Endodermal cell (in vitro differentiated cells): ENCODE measurements at regions not wholly inside any gene's neighbourhood (a gene's known extent, or its start where the extent isn't known, plus 50 kb on each side); places are given as distances from the start of the nearest gene placed in this dataset.

Experiments
- DNase-seq: peaks from one replicate; pipeline ENCODE4 v3.0.0-alpha.2; 2017
- H3K27ac ChIP-seq: 2 replicates; pipeline ENCODE4 v1.5.1; 2013; ENCODE audit warnings: mild to moderate bottlenecking, low read depth, low read length, moderate library complexity
- H3K27me3 ChIP-seq: 2 replicates; pipeline ENCODE4 v1.6.1; 2013; ENCODE audit warnings: mild to moderate bottlenecking, low read length, moderate library complexity; ENCODE audit not compliant: insufficient read depth, control insufficient read depth, poor library complexity, severe bottlenecking
- H3K36me3 ChIP-seq: 2 replicates; pipeline ENCODE4 v1.7.0; 2013; ENCODE audit warnings: mild to moderate bottlenecking, low read length, moderate library complexity; ENCODE audit not compliant: control insufficient read depth, insufficient read depth
- H3K4me1 ChIP-seq: one replicate; pipeline ENCODE4 v1.7.0; 2013; ENCODE audit warnings: low read length; ENCODE audit not compliant: control insufficient read depth, insufficient read depth
- H3K4me3 ChIP-seq: 2 replicates; pipeline ENCODE4 v1.5.1; 2013; ENCODE audit warnings: mild to moderate bottlenecking, low read length, moderate library complexity
- H3K9ac ChIP-seq: 2 replicates; pipeline ENCODE4 v1.6.1; 2013; ENCODE audit warnings: mild to moderate bottlenecking, low read length, moderate library complexity; ENCODE audit not compliant: poor library complexity, severe bottlenecking; ENCODE audit errors: extremely low read depth
- H3K9me3 ChIP-seq: 2 replicates; pipeline ENCODE4 v1.6.1; 2013; ENCODE audit warnings: mild to moderate bottlenecking, low read length, moderate library complexity; ENCODE audit not compliant: control insufficient read depth
- H3K27ac Mint-ChIP-seq: 2 replicates; pipeline ENCODE4 v1.8.0; 2020; ENCODE audit warnings: mixed read lengths
- H3K27me3 Mint-ChIP-seq: 2 replicates; pipeline ENCODE4 v1.8.0; 2021; ENCODE audit warnings: mild to moderate bottlenecking, mixed read lengths; ENCODE audit not compliant: insufficient read depth
- H3K36me3 Mint-ChIP-seq: 2 replicates; pipeline ENCODE4 v1.8.0; 2020; ENCODE audit warnings: low read depth, mixed read lengths
- H3K4me1 Mint-ChIP-seq: 2 replicates; pipeline ENCODE4 v1.8.0; 2020; ENCODE audit warnings: mixed read lengths
- H3K4me3 Mint-ChIP-seq: 2 replicates; pipeline ENCODE4 v1.8.0; 2020; ENCODE audit warnings: mild to moderate bottlenecking, moderate library complexity, mixed read lengths
- H3K9me3 Mint-ChIP-seq: 2 replicates; pipeline ENCODE4 v1.8.0; 2020; ENCODE audit warnings: mild to moderate bottlenecking, mixed read lengths
- CTCF ChIP-seq: fragments of 200-600 bp; sonication (generic); conservative IDR thresholded peaks from 2 replicates; pipeline ENCODE4 v1.5.0; 2021; ENCODE audit warnings: antibody characterized with exemption, mild to moderate bottlenecking
- WGBS, 2 experiments: methylation state at CpG; one replicate each; pipeline versions ENCODE4 v1.1.5 to v1.1.7; 2013; ENCODE audit warnings: missing lambda C conversion rate in 2 of 2, mixed read lengths in 1 of 2; ENCODE audit not compliant: insufficient coverage in 1 of 2, insufficient read length in 1 of 2; 5-methylcytosine and 5-hydroxymethylcytosine counted together

GRCh38 chr21:33121715-33122475 is 52.0 kb downstream of the OLIG1 start:
- Mint-ChIP-seq H3K36me3 (no peaks in the 10 kb centered on the region), H3K9me3 (no peaks in the 10 kb centered on the region), H3K27ac (no peak overlapping the region), H3K4me3 (no peak overlapping the region), H3K4me1 (peaks cover 2% of the 10 kb centered on the region), H3K27me3 (peaks cover 5% of the 10 kb centered on the region)
- Histone ChIP-seq H3K4me3 (no peak overlapping the region), H3K4me1 (no peaks in the 10 kb centered on the region), H3K27ac (no peak overlapping the region), H3K9ac (no peak overlapping the region), H3K36me3 (no peaks in the 10 kb centered on the region), H3K9me3 (no peaks in the 10 kb centered on the region), H3K27me3 (no peaks in the 10 kb centered on the region)
- TF ChIP-seq CTCF = no peak
- DNase-seq = peak; percentile 76
- 89 to 90% methylated on average over 9 to 12 of the region's 13 CpGs for WGBS, 2 experiments

- Histone ChIP-seq H3K36me3 (no peaks in the 10 kb centered on the region), H3K9me3 (no peaks in the 10 kb centered on the region), H3K4me1 (no peaks in the 10 kb centered on the region), H3K4me3 (no peak overlapping the region), H3K27me3 (peaks cover 2% of the 10 kb centered on the region), H3K27ac (no peak overlapping the region), H3K9ac (no peak overlapping the region)
- Mint-ChIP-seq H3K4me1 (peaks cover 4% of the 10 kb centered on the region), H3K4me3 (no peak overlapping the region), H3K36me3 (no peaks in the 10 kb centered on the region), H3K27ac (no peak overlapping the region), H3K27me3 (peaks cover 8% of the 10 kb centered on the region), H3K9me3 (no peaks in the 10 kb centered on the region)
- no peak for DNase-seq
- TF ChIP-seq CTCF = no peak
- 97 to 100% methylated on average over 1 to 6 of the region's 6 CpGs for WGBS, 2 experiments
Measured at GRCh38 chr21:33122507-33122906, 52.6 kb downstream of the OLIG1 start.

GRCh38 chr21:33123374-33124123 is 53.6 kb downstream of the OLIG1 start:
- Histone ChIP-seq H3K27me3 (peaks cover 13% of the 10 kb centered on the region), H3K4me1 (no peaks in the 10 kb centered on the region), H3K27ac (no peak overlapping the region), H3K4me3 (no peak overlapping the region), H3K9ac (no peak overlapping the region), H3K36me3 (no peaks in the 10 kb centered on the region), H3K9me3 (no peaks in the 10 kb centered on the region)
- Mint-ChIP-seq H3K27ac (no peak overlapping the region), H3K4me3 (no peak overlapping the region), H3K36me3 (no peaks in the 10 kb centered on the region), H3K27me3 (peaks cover 14% of the 10 kb centered on the region), H3K9me3 (no peaks in the 10 kb centered on the region), H3K4me1 (peaks cover 6% of the 10 kb centered on the region)
- WGBS, 2 experiments = 74 to 88% methylated on average over 4 to 8 of the region's 8 CpGs
- DNase-seq = no peak
- TF ChIP-seq CTCF = no peak
